ENCODE measurements at regions not wholly inside any gene's neighbourhood (a gene's known extent, or its start where the extent isn't known, plus 50 kb on each side); places are given as distances from the start of the nearest gene placed in this dataset.

DNA sequence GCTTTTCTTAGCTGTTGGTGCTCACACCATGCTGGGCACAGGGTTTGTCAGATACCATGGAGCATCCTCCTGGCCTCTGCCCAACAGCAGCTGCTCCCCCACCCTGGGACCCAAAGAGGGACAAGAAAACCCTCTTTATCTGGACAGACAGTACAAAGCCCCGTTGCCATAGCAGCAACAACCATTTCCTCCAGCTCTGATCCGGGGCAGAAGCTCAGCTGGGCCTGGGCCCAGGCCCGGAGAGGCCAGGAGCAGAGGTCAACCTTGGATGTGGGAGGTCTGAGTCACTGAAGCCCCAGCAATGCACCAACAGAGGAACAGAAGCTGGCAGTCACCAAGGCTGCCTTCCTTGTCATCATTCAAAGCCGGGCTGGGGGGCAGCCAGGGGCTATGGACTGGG lies 228.4 kb upstream of the POU3F1 start:
- TF ChIP-seq, protein P1, sequence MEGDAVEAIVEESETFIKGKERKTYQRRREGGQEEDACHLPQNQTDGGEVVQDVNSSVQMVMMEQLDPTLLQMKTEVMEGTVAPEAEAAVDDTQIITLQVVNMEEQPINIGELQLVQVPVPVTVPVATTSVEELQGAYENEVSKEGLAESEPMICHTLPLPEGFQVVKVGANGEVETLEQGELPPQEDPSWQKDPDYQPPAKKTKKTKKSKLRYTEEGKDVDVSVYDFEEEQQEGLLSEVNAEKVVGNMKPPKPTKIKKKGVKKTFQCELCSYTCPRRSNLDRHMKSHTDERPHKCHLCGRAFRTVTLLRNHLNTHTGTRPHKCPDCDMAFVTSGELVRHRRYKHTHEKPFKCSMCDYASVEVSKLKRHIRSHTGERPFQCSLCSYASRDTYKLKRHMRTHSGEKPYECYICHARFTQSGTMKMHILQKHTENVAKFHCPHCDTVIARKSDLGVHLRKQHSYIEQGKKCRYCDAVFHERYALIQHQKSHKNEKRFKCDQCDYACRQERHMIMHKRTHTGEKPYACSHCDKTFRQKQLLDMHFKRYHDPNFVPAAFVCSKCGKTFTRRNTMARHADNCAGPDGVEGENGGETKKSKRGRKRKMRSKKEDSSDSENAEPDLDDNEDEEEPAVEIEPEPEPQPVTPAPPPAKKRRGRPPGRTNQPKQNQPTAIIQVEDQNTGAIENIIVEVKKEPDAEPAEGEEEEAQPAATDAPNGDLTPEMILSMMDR (IDR thresholded peaks at IDR 0.05; ENCODE audit: insufficient read depth, low read depth, low read length, missing control alignments): no peak
- H3K4me3 ChIP-seq (ENCODE audit: low read depth, low read length): no peak overlapping the region
- no peak for DNase-seq (ENCODE audit: low read depth)

GRCh38 chr1:38273196-38273804 lies 226.7 kb upstream of the POU3F1 start:
- TF ChIP-seq, protein P1 (IDR thresholded peaks at IDR 0.05; ENCODE audit: insufficient read depth, low read depth, low read length, missing control alignments): no peak
- no peak for DNase-seq (ENCODE audit: low read depth)
- no peak overlapping the region for H3K4me3 ChIP-seq (ENCODE audit: low read depth, low read length)

- DNase-seq (ENCODE audit: low read depth): no peak
- no peak overlapping the region for H3K4me3 ChIP-seq (ENCODE audit: low read depth, low read length)
- TF ChIP-seq, protein P1 (IDR thresholded peaks at IDR 0.05; ENCODE audit: insufficient read depth, low read depth, low read length, missing control alignments): no peak
Observed at GRCh38 chr1:38272515-38272914, 225.9 kb upstream of the POU3F1 start.

- TF ChIP-seq, protein P1 (IDR thresholded peaks at IDR 0.05; ENCODE audit: insufficient read depth, low read depth, low read length, missing control alignments): no peak
- DNase-seq (ENCODE audit: low read depth): no peak
- H3K4me3 ChIP-seq (ENCODE audit: low read depth, low read length): no peak overlapping the region
Observed at GRCh38 chr1:38270849-38271633, 224.4 kb upstream of the POU3F1 start.

GRCh38 chr1:38269923-38270848 lies 223.6 kb upstream of the POU3F1 start:
- TF ChIP-seq, protein P1 (IDR thresholded peaks at IDR 0.05; ENCODE audit: insufficient read depth, low read depth, low read length, missing control alignments): no peak
- H3K4me3 ChIP-seq (ENCODE audit: low read depth, low read length): no peak overlapping the region
- DNase-seq (ENCODE audit: low read depth): no peak

GRCh38 chr1:38268226-38268625 lies 221.6 kb upstream of the POU3F1 start:
- no peak for DNase-seq (ENCODE audit: low read depth)
- H3K4me3 ChIP-seq (ENCODE audit: low read depth, low read length): no peak overlapping the region
- TF ChIP-seq, protein P1 (IDR thresholded peaks at IDR 0.05; ENCODE audit: insufficient read depth, low read depth, low read length, missing control alignments): no peak

Measured in GM12865 (cell line).